IMR-90 (cell line): ENCODE measurements at regions not wholly inside any gene's neighbourhood (a gene's known extent, or its start where the extent isn't known, plus 50 kb on each side); places are given as distances from the start of the nearest gene placed in this dataset.

Experiments used
- ATAC-seq: fragments of 200-7000 bp; cut with Tn5 transposase; 2 replicates; pipeline ENCODE4 v1.9.1; 2020; ENCODE audit warnings: low read depth, mild to moderate bottlenecking, moderate library complexity
- BruUV-seq: library from RNA; stranded (reverse); fragments of 400-500 nt; replicated peaks from 2 replicates; lab custom pipeline; 2021; lab: Mats Ljungman, UMichigan
- CTCF ChIA-PET: fragments of 300-600 bp; formaldehyde crosslinking; extraction: SDS; loops from one replicate; lab custom pipeline; 2021; ENCODE audit warnings: antibody characterized with exemption; lab: Yijun Ruan, JAX
- POLR2A ChIA-PET: fragments of 300-600 bp; sonication (Branson Sonifier 250); formaldehyde crosslinking; loops from one replicate; lab custom pipeline; 2022; ENCODE audit warnings: antibody characterized with exemption; ENCODE audit not compliant: unreplicated experiment; lab: Charles Lee
- DNase-seq: peaks from one replicate; pipeline ENCODE4 v3.0.0; 2013
- H2AFZ ChIP-seq: replicated peaks from 2 replicates; pipeline ENCODE3; 2013; ENCODE audit warnings: low read length, mild to moderate bottlenecking; ENCODE audit not compliant: poor library complexity
- H2AK5ac ChIP-seq: 2 replicates; pipeline ENCODE4 v1.6.1; 2013; ENCODE audit warnings: low read depth, low read length, inconsistent platforms
- H2AK9ac ChIP-seq: replicated peaks from 2 replicates; pipeline ENCODE3; 2013; ENCODE audit warnings: mild to moderate bottlenecking, low read depth, low read length, moderate library complexity; ENCODE audit not compliant: poor library complexity
- H2BK120ac ChIP-seq: 2 replicates; pipeline ENCODE4 v1.6.1; 2013; ENCODE audit warnings: low read depth, low read length, inconsistent platforms
- H2BK15ac ChIP-seq: 3 replicates; pipeline ENCODE4 v1.6.1; 2013; ENCODE audit warnings: low read depth, low read length, inconsistent platforms
- H2BK20ac ChIP-seq: 2 replicates; pipeline ENCODE4 v1.6.1; 2013; ENCODE audit warnings: low read depth, mild to moderate bottlenecking, inconsistent platforms, low read length, moderate library complexity
- H2BK5ac ChIP-seq: 2 replicates; pipeline ENCODE4 v1.6.1; 2013; ENCODE audit warnings: mild to moderate bottlenecking, low read depth, low read length, inconsistent platforms; ENCODE audit not compliant: poor library complexity, severe bottlenecking
- H3K14ac ChIP-seq: replicated peaks from 2 replicates; pipeline ENCODE4 v1.6.1; 2013; ENCODE audit warnings: low read depth, low read length, inconsistent platforms
- H3K18ac ChIP-seq: 2 replicates; pipeline ENCODE4 v1.6.1; 2013; ENCODE audit warnings: low read depth, low read length, control low read depth
- H3K23ac ChIP-seq: 2 replicates; pipeline ENCODE4 v1.6.1; 2013; ENCODE audit warnings: low read depth, low read length, inconsistent platforms
- H3K27ac ChIP-seq: 2 replicates; pipeline ENCODE4 v1.5.1; 2013; ENCODE audit warnings: mild to moderate bottlenecking, control low read depth, low read length; ENCODE audit not compliant: insufficient read depth
- H3K27me3 ChIP-seq: 2 replicates; pipeline ENCODE4 v1.6.1; 2013; ENCODE audit warnings: low read length; ENCODE audit not compliant: control insufficient read depth, insufficient read depth
- H3K36me3 ChIP-seq: 2 replicates; pipeline ENCODE4 v1.6.1; 2013; ENCODE audit warnings: low read length, mixed read lengths; ENCODE audit not compliant: control insufficient read depth, insufficient read depth
- H3K4ac ChIP-seq: 2 replicates; pipeline ENCODE4 v1.6.1; 2013; ENCODE audit warnings: low read depth, low read length, inconsistent platforms
- H3K4me1 ChIP-seq: 2 replicates; pipeline ENCODE4 v1.6.1; 2013; ENCODE audit warnings: low read length, mixed read lengths; ENCODE audit not compliant: control insufficient read depth, insufficient read depth
- H3K4me2 ChIP-seq: 2 replicates; pipeline ENCODE4 v1.6.1; 2013; ENCODE audit warnings: low read depth, mild to moderate bottlenecking, control low read depth, low read length, moderate library complexity
- H3K4me3 ChIP-seq: 2 replicates; pipeline ENCODE4 v1.5.1; 2013; ENCODE audit warnings: low read depth, mild to moderate bottlenecking, control low read depth, low read length, moderate library complexity; ENCODE audit not compliant: insufficient read depth
- H3K56ac ChIP-seq: 2 replicates; pipeline ENCODE4 v1.6.1; 2013; ENCODE audit warnings: low read length, inconsistent platforms; ENCODE audit not compliant: insufficient read depth; ENCODE audit errors: extremely low read depth
- H3K79me1 ChIP-seq, 2 experiments: 2 replicates each; pipeline ENCODE4 v1.6.1; 2013; ENCODE audit warnings: low read length in 2 of 2, inconsistent platforms in 1 of 2, low read depth in 1 of 2
- H3K9ac ChIP-seq: 2 replicates; pipeline ENCODE4 v1.6.1; 2013; ENCODE audit warnings: low read depth, low read length, control low read depth
- H3K9me1 ChIP-seq: 2 replicates; pipeline ENCODE4 v1.6.1; 2013; ENCODE audit warnings: low read length, inconsistent platforms; ENCODE audit not compliant: insufficient read depth
- H3K9me3 ChIP-seq: 2 replicates; pipeline ENCODE4 v1.6.1; 2013; ENCODE audit warnings: low read length; ENCODE audit not compliant: control insufficient read depth, insufficient read depth
- H4K20me1 ChIP-seq: 2 replicates; pipeline ENCODE4 v1.6.1; 2013; ENCODE audit warnings: low read length, inconsistent platforms; ENCODE audit not compliant: insufficient read depth
- H4K5ac ChIP-seq: 2 replicates; pipeline ENCODE4 v1.6.1; 2013; ENCODE audit warnings: mild to moderate bottlenecking, low read depth, low read length, control low read depth
- H4K8ac ChIP-seq, 2 experiments: 2 replicates each; pipeline ENCODE4 v1.6.1; 2013; ENCODE audit warnings: low read depth in 2 of 2, low read length in 2 of 2, control low read depth in 1 of 2, inconsistent platforms in 1 of 2
- H4K91ac ChIP-seq: 2 replicates; pipeline ENCODE4 v1.6.1; 2013; ENCODE audit warnings: low read depth, low read length, inconsistent platforms; ENCODE audit not compliant: insufficient read depth
- FOS ChIP-seq: fragments of 150-350 bp; IDR thresholded peaks from 2 replicates; pipeline ENCODE4 v1.6.1; 2016; ENCODE audit warnings: low read depth, low read length
- MAZ ChIP-seq: IDR thresholded peaks from 2 replicates; pipeline ENCODE4 v1.6.1; 2012; ENCODE audit warnings: low read depth, mild to moderate bottlenecking, low read length, improper control_type of control experiment, moderate library complexity, borderline replicate concordance
- NFE2L2 ChIP-seq: fragments of 150-350 bp; IDR thresholded peaks from 2 replicates; pipeline ENCODE4 v1.6.1; 2016; ENCODE audit warnings: low read depth, mild to moderate bottlenecking, low read length
- POLR2A ChIP-seq: IDR thresholded peaks from 2 replicates; pipeline ENCODE4 v1.6.1; 2012; ENCODE audit warnings: mild to moderate bottlenecking, low read depth, low read length
- SMC3 ChIP-seq: fragments of 150-350 bp; IDR thresholded peaks from 2 replicates; pipeline ENCODE4 v1.6.1; 2016; ENCODE audit warnings: low read depth, mild to moderate bottlenecking, antibody characterized with exemption, low read length, moderate library complexity
- WGBS, 2 experiments: methylation state at CpG; one replicate each; pipeline versions ENCODE4 v1.1.5 to v1.1.7; 2013; ENCODE audit warnings: missing lambda C conversion rate in 2 of 2; ENCODE audit not compliant: insufficient read length in 1 of 2; ENCODE audit errors: extremely low coverage in 2 of 2; 5-methylcytosine and 5-hydroxymethylcytosine counted together
- dilution Hi-C: fragments of 300-500 bp; cut with HindIII; formaldehyde crosslinking; loops from one replicate; pipeline ENCODE4 v1.14.3; 2018; ENCODE audit warnings: low sequenced_read_pairs; ENCODE audit not compliant: unreplicated experiment
- in situ Hi-C: fragments of 300-500 bp; cut with MboI; formaldehyde crosslinking; loops from 3 replicates; pipeline ENCODE4 v1.14.3; 2019; ENCODE audit warnings: low sequenced_read_pairs, inconsistent platforms, mixed read lengths
- intact Hi-C: fragments of 100-400 bp; cut with micrococcal nuclease; formaldehyde crosslinking; loops from 2 replicates; pipeline ENCODE4 v1.10.0; 2022

DNA sequence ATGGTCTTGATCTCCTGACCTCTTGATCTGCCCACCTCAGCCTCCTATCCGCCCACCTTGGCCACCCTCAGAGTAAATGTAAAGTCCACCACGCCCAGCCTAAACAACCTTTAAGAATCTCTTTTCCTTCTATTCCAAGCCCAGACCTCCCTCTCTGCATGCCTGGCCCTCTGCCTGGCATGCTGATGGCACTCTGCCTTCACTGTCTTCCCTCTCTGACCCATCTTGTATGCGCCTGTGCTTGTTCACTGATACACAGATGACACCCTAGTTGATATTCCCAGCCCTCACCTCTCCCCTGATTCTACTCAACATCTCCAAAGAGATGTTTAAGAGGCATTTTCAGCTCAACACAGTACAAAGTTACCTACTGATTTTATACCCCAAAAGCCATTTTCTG is 466.8 kb upstream of the MEX3C start:
- no peak overlapping the region for H2AFZ ChIP-seq
- no peak overlapping the region for H3K18ac ChIP-seq
- H4K5ac ChIP-seq: no peak overlapping the region
- H2BK15ac ChIP-seq: no peak overlapping the region
- no peak overlapping the region for H4K91ac ChIP-seq
- H2BK5ac ChIP-seq: no peak overlapping the region
- H3K4me1 ChIP-seq: no peaks in the 10 kb centered on the region
- no peak overlapping the region for H2BK20ac ChIP-seq
- H2AK5ac ChIP-seq: no peak overlapping the region
- H3K9me1 ChIP-seq: no peaks in the 10 kb centered on the region
- no peak overlapping the region for H3K27ac ChIP-seq
- no peak for ATAC-seq
- H2AK9ac ChIP-seq: no peak overlapping the region
- H3K14ac ChIP-seq: no peak overlapping the region
- peaks cover 15% of the 10 kb centered on the region for H3K9me3 ChIP-seq
- dilution Hi-C loops: no loop called here
- 11% methylated on average over 1 of the region's 3 CpGs; no CpG with 5 or more reads in 1 of the 2 experiments for WGBS, 2 experiments
- BruUV-seq: no TSS peak
- H3K79me1 ChIP-seq: no peaks in the 10 kb centered on the region
- no peaks in the 10 kb centered on the region for H3K27me3 ChIP-seq
- ChIA-PET POLR2A (no interaction called here), CTCF (no interaction called here)
- H2BK120ac ChIP-seq: no peak overlapping the region
- H3K23ac ChIP-seq: no peak overlapping the region
- TF ChIP-seq MAZ: no peak
- no peak for TF ChIP-seq POLR2A
- TF ChIP-seq NFE2L2: no peak
- no peak for TF ChIP-seq SMC3
- no peak for TF ChIP-seq FOS
- H3K4me2 ChIP-seq: no peak overlapping the region
- H3K36me3 ChIP-seq: no peaks in the 10 kb centered on the region
- no peak overlapping the region for H4K8ac ChIP-seq
- in situ Hi-C loops: loop anchor here (25.0 kb wide), 1 partner anchor 1023 kb away; no protein-coding TSS in a partner anchor
- DNase-seq: no peak
- no peak overlapping the region for H3K4ac ChIP-seq
- H4K20me1 ChIP-seq: no peaks in the 10 kb centered on the region
- intact Hi-C loops: no loop called here
- H3K9ac ChIP-seq: no peak overlapping the region
- no peak overlapping the region for H3K56ac ChIP-seq
- no peak overlapping the region for H3K4me3 ChIP-seq
